GM12872 (cell line): ENCODE measurements at regions not wholly inside any gene's neighbourhood (a gene's known extent, or its start where the extent isn't known, plus 50 kb on each side); places are given as distances from the start of the nearest gene placed in this dataset.

Source experiments
- CTCF ChIP-seq: IDR thresholded peaks from 3 replicates; pipeline ENCODE4 v1.5.1; 2011; ENCODE audit warnings: low read depth, mild to moderate bottlenecking, low read length, moderate library complexity; ENCODE audit not compliant: insufficient read depth

- no peak for TF ChIP-seq CTCF
Measured at GRCh38 chr11:69922596-69923111, 103.4 kb upstream of the FGF3 start.

- TF ChIP-seq CTCF, result no peak
Measured at GRCh38 chr11:69923196-69923595, 104.0 kb upstream of the FGF3 start.

DNA sequence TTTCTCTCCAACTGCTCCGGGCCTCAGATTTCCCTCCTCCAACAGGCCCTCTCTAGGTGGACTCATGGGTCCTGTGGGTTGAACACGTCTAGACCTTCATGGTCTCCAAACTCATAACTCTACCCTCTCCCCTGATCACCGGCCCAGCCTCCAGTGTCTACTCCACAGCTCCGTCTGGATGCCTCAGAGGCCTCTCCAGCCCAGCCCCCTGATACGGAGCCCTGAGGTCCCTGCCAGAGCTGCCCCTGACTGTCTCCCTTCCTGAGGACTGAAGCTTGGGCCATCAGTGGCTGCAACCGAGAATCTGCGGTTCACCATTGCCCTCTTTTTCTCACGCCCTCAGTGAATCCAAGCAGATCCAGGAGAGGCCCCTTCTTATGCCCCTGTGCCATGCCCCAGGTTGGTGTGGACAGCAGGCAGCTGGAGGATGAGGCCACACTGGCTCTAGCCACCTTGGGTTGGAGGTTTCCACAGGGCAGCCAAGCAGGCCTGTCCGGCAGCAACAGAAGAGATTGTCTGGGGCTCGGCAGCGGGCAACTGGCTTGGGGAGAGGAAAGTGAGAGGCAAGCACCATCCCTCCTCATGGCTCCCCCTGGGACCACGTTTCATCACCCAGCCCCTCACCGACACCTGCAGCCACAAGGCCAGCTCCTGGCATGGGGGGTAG is 104.6 kb upstream of the FGF3 start:
- TF ChIP-seq CTCF, result no peak

GRCh38 chr11:69924308-69925161 is 105.3 kb upstream of the FGF3 start:
- no peak for TF ChIP-seq CTCF

- TF ChIP-seq CTCF, result no peak
Measured at GRCh38 chr11:69925366-69926196, 106.4 kb upstream of the FGF3 start.

DNA sequence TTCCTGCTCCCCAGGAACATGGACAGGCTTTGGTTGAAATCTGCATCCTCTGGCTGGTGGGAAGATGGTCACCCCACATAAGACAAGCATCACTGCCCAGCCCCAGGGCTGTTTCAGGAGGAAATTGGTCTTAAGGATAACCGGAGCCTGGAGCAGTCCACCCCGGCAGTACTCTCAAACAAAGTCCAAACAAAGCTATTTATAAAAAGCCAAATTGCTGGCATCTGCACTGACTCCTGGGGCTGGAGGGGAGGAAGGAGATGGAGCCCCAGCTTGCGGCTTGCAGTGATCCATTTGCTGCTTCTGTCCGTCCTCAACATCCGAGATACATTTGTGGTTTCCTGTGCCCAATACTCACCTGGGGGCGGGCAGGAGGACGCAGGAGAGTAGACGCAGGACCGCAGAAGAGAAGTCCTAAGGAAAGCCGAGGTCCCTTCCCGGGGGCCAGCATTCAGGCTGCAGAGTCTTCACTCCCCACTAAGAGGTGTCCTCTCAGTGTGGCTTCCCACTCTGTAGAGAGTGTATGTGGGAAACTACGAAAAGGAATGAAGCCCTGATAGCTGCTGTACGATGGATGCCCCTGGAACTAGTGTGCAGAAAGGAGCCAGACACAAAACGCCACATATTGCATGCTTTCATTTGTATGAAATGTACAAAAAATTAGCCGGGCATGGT is 107.3 kb upstream of the FGF3 start:
- no peak for TF ChIP-seq CTCF

DNA sequence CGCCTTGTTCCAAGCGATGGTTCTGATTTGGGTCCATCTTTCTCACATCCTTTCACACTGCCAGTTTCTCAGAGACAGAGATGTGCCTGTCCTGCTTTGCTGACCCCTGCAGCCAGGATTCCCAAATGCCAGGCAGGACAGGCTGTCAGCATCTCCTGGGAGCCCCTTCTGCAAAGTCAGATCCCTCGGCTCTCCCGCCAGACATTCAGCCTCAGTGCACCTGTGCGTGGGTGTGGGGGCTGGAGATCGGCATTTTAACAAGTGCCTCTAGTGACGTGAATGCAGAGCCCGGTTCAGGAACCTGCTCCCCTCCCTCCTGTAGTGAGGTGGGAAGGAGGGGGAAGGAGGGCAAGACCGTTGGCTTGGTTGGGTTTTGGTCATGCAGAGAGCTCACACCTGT is 108.9 kb upstream of the FGF3 start:
- no peak for TF ChIP-seq CTCF
